Hypothalamus (tissue), 51 donors: ENCODE measurements at regions not wholly inside any gene's neighbourhood (a gene's known extent, or its start where the extent isn't known, plus 50 kb on each side); places are given as distances from the start of the nearest gene placed in this dataset.

Experiments
- DNase-seq, 51 donors: peaks; one replicate each; lab custom pipeline; 2025; lab: John Stamatoyannopoulos, UW

DNA sequence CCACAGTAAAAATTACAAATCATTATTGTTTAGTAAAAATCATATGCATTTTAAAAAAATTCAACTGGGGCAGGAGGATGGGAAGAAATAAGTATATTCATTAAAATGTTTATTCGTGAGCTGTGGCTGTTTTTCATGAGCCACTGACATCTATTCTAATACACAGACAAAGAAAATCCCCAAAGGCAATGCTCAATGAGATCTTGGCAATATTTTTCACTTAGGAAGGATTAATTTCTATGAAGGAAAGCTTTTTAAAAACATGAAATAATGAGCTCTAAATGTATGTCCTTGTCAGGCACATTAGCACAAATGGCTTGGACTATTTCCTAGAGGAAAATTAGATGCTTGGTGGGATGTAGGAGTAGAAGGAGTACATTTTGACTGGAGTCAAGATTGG is 262.0 kb upstream of the MMADHC start:
- no peak for DNase-seq

DNA sequence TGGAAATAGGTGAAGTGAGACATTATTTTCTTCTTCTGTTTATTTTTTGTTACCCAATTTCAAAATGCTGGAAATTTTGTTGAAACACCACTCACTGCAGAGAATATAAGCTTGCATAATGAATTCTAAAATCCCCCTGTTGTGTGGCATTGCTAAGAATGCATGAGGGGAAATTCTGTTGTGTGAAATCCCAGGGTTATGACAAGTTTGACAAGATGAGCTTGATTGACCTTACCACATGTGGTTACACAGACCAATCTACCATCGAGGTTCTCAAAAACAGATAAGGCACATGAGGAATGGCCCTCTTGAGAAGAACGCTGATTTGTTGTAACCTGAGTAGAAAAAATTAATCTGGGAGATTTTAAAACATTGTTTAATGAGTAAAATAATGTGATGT is 261.6 kb upstream of the MMADHC start:
- DNase-seq: no peak

DNA sequence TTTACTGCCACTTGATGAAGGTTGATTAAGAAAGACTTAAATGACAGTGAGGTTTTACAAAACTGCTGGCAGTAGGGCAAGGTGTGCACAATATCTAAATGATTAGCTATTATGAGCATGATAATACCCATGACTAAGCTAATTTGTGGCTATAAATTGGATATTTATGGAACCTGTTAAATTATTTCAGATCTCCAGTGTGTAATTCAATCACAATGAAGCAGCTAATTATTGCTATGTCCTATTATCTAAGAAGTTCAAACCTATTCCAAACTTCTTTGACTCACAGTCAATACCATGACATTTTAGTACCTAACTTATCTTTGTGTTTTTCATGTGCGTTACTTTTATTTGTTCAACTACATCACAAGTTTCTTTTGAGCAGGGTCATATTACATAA is 253.8 kb upstream of the MMADHC start:
- DNase-seq: no peak

- DNase-seq: no peak
Observed at GRCh38 chr2:149832324-149832723, 244.7 kb upstream of the MMADHC start.

DNA sequence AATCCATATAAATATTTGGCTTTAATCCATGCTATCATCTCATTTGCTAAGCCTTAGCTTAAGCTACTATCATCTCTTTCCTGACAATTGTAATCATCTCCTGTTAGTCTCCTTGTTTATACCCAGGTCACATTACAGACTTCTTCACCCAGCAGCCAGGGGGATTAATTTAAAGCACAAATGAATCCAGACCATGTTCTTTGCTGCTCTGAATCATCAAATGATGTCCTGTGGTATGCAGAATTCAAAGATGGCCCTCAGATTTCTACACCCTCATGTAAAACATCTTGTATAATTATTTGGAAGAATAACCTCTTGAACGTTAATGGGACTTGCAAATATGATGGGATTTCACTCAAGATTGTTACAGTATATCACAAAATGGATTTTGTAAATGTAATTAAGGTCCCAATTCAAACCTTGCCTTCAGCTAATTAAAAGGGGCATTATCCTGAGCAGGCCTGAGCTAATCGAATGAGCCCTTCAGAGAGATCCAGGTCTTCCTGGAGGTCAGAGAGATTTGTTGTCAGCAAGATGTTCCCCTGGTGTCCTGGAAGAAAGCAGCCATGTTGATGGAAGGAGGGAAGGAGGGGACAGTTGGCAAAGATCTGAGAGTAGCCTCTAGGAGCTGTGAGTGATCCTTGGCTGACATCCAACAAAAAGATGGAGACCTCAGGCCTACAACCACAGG is 241.1 kb upstream of the MMADHC start:
- DNase-seq: no peak

DNA sequence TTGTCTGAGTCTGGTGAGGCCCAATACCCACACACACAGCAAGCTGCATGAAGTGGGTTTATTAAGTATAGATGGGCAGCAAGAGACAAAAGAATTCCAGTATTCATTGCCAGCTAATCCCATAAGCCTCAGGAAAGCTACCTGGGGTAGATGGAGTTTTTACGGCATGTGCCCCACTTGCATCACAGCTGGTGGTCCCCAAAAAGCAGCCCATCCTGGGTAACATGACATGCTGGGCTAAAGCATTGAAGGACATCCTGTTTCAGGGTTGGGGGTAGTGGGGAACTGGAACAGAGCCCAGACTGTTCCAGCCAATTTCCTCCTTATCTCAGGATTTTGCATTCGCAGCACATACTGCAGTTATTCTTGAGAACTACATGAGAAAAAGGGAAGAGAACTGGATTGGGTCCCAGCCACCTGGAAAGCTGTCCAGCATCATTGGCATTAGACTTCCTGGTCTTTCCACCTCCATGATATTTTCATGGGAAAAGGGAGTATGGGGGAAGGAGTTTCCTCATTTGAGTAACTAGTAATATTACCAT is 240.1 kb upstream of the MMADHC start:
- DNase-seq: no peak

DNA sequence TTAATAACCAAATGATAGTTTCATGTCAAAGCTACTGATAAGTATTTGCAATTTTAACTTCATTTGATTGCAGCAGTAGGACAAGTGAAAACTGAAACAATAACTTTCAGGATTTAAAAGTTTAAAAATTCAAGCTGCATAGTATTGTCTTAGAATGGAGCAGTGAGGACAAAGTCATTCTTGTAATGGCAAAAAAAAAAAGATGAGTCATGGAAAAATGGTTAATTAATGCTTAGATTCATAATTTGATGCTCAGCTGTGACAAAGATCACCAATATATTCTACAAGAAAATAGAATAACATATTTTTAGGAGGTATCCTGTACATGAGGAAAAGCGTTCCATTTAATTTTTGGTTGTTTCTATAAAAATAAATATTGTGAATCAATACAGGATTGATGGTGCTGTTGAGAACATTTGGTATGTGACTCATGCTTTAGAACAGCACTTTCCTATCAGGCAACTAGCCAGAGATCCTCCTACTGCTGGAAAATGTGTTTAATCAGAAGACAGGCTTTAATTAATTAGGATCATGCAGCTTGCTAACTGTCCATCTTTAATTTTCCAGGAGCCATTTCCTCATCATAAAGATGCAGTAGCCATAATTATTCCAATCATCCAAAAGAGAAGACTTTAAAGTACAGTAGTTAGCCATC is 239.0 kb upstream of the MMADHC start:
- peak in 1 of 51 donors; percentile 10 for DNase-seq

GRCh38 chr2:149825473-149825872 is 237.9 kb upstream of the MMADHC start:
- DNase-seq: no peak

- DNase-seq: no peak
Observed at GRCh38 chr2:149824136-149824535, 236.6 kb upstream of the MMADHC start.

GRCh38 chr2:149819356-149819957 is 231.9 kb upstream of the MMADHC start:
- DNase-seq: no peak

GRCh38 chr2:149816756-149817551 is 229.4 kb upstream of the MMADHC start:
- DNase-seq: no peak

DNA sequence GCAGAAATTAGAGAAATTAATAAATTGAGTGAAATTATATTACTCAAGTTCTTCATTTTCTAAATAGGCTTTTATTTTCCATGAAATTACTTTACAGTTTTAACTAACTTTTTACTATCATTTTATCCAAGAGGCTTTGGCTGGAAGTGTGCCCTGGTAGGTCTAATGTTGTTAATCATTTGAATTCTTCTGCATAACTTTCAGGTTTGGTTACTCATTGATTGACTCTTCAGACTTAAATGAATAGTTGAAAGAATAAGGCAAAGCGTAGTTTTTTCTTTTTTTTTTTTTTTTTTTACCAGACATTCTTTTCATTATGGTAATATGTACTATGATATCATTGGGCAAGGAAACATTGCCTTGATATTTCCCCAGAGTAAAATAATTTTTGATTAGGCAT is 228.4 kb upstream of the MMADHC start:
- no peak for DNase-seq

- no peak for DNase-seq
Observed at GRCh38 chr2:149814901-149815300, 227.3 kb upstream of the MMADHC start.

DNA sequence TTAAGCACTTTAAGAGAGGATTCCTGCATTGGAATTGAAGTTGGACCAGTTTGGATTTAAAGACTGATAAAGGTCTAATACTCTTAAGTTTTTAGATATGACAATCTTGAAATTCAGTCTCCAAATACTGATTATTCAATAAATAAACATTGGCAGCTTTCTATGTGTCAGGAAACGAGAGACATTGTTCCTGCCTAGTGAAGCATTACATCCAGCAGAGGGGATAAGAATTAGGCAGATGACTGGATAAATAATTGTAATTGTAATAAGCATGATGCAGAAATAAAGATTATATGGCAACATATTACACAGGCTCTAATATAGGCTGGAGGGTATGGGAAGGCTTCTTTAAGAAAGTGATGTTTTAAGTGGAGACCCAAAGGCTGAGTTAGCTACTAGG is 226.5 kb upstream of the MMADHC start:
- DNase-seq: no peak

DNA sequence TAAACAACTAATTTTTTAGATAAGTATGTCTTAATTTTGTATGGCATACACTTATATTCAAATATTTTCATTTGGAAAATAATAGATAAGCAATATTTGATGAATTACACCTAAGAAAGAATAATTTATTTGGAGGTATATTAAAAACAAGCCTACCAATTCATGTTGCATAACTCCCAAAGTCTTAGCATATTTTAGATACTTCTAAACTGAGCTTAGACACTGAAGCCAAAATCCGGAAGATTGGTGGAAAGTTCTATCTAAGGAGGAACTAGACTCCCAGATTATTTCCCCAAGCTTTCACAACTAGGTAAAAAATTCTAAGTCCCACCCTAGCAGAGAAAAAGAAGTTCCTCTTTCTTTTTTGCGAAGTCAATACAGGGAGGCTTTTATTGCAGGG is 221.0 kb upstream of the MMADHC start:
- DNase-seq: no peak

DNA sequence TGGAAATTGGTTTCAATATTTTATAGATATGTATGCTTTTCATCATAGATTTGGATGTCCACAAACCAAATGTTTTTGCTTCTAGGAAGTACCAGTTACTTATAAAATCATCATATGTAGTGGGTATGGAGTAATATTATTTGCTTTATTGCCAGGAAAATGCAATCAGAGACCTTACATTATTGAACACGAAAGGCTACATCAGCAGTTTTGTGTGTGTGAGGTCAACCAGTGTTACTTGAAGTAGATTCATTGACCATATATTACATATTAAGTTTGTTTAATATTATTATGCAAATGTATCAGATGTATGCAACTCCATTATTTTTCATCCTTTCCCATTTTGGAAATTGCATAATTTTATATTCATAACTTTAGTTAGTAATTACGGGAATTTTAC is 219.1 kb upstream of the MMADHC start:
- no peak for DNase-seq

DNA sequence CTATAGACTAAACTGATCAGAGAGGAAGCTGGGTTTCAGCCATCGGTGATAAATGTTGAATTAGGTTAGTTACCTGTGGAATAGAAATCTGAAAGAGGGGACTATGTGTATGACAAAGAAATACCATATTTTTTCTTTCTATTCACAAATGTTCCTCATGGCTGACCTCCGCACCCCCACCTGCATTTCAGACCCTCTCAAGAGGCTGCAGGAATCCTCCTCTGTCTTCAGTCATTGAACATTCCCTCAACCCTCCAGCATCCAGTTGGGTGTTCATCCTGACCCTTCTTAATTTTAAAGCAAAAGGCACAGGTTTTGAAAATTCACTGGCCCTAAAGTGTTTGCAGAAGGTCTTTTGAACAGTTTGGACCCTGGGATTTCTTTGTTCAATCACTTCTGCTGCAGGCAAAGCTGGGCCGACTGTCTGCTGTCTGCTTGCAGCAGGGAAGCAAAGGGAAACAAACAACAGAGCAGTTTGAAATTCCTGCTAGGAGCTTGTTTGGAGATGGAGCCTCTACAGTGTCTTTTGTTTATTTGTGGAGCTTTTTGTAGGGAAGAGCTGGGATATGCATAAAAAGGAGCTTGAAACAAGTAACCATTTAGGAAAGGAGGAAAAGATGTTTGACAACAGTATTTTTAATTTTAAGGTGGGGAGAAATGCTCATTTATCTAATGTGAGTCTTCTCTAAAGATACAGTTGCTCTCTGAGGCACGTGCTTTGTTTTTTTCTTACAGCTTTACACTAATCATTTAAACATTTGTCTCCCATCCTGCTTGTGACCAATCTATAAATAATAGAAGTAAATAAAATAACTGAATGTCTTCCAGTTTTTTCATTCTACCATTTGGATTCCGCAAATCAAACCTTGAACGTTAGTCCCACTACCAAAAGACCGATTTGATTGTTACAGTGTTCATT is 213.3 kb upstream of the MMADHC start:
- DNase-seq: no peak

DNA sequence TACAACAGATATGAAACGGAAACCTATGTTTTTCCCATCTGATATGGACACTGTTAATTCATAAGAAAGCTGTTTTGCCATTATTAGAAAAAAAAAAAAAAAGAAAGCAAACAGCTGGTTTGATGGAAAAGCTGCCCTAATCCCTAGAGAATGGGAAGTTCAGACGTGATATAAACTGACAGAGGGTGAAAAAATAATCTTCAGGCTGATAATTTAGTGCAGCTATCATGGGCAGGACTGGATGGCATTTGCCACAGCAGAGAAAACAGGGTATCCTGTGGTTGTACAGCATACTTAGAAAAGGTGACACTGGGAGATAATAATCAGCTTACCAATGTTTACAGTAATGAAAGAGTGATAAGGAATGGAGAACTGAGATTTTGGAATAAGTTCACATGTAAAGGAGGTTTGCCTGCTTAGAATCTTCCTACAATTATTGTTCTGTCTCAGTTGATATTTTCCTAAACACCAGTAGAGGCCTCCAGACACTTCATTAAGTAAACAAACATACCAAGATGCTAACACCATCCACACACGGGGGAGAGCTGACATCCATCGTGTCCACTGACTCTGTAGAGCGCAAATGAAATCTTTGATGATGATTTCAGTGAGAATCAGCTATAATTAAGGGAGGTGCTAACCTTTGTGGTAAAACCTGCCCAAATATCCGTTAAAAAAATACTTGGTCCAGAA is 211.6 kb upstream of the MMADHC start:
- peak in 1 of 51 donors; percentile 6 for DNase-seq

DNA sequence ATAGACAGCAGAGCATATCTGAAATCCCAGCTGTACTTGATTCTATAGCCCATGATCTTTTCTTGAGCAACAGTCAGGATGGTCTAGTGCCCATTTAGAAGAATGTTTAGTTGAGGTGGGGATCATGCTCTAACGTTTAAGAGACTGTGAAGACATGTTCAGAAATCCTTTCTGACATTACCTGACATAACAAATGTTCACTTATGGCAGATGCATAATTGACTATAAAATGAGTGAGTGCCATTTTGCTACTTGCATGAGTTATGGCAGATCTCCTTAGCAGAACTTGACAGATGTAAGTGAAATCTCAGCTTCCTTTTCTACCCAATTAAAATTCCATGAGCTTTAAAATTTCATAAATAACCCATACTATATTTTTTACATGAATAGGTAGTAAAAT is 209.5 kb upstream of the MMADHC start:
- DNase-seq: no peak
